A549 (cell line): ENCODE measurements at regions not wholly inside any gene's neighbourhood (a gene's known extent, or its start where the extent isn't known, plus 50 kb on each side); places are given as distances from the start of the nearest gene placed in this dataset.

Source experiments
- CHD2 ChIP-seq: fragments of 150-350 bp; IDR thresholded peaks from 2 replicates; pipeline ENCODE4 v1.6.1; 2014; ENCODE audit warnings: low read length; ENCODE audit not compliant: partially characterized antibody
- CTCF ChIP-seq: fragments of >200 bp; sonication (Bioruptor Twin); formaldehyde crosslinking; IDR thresholded peaks from 3 replicates; pipeline ENCODE4 v1.5.1; 2016
- EP300 ChIP-seq, 2 experiments: fragments of >200 bp; sonication (Bioruptor Twin); formaldehyde crosslinking; IDR thresholded peaks; 2 replicates in 1 of 2; 3 replicates in 1 of 2; pipeline ENCODE4 v1.6.1; 2016 to 2017
- MAZ ChIP-seq: fragments of 150-350 bp; IDR thresholded peaks from 2 replicates; pipeline ENCODE4 v1.6.1; 2014; ENCODE audit warnings: antibody characterized with exemption, low read depth, low read length, borderline replicate concordance
- MYC ChIP-seq: IDR thresholded peaks from 2 replicates; pipeline ENCODE4 v1.6.1; 2012; ENCODE audit warnings: mild to moderate bottlenecking, inconsistent platforms, low read length, improper control_type of control experiment, borderline replicate concordance
- NR3C1 ChIP-seq: fragments of >200 bp; sonication (Bioruptor Twin); formaldehyde crosslinking; IDR thresholded peaks from 3 replicates; pipeline ENCODE4 v1.6.1; 2017
- PBX3 ChIP-seq: IDR thresholded peaks from 2 replicates; pipeline ENCODE4 v1.6.1; 2012
- PHF8 ChIP-seq: fragments of 200-600 bp; sonication (generic); IDR thresholded peaks from 2 replicates; pipeline ENCODE4 v1.6.1; 2016; ENCODE audit warnings: low read depth, mild to moderate bottlenecking, antibody characterized with exemption, moderate library complexity, borderline replicate concordance
- POLR2A ChIP-seq: IDR thresholded peaks from 2 replicates; pipeline ENCODE4 v1.6.1; 2012; ENCODE audit warnings: mild to moderate bottlenecking, low read length
- RCOR1 ChIP-seq: fragments of 150-350 bp; IDR thresholded peaks from 2 replicates; pipeline ENCODE4 v1.6.1; 2014; ENCODE audit warnings: antibody characterized with exemption, low read length, low read depth
- RFX5 ChIP-seq: fragments of 450-650 bp; IDR thresholded peaks from 2 replicates; pipeline ENCODE4 v1.7.1; 2014; ENCODE audit warnings: antibody characterized with exemption, mild to moderate bottlenecking, moderate library complexity
- USF2 ChIP-seq: fragments of 450-650 bp; IDR thresholded peaks from 2 replicates; pipeline ENCODE4 v1.6.1; 2014; ENCODE audit warnings: antibody characterized with exemption

- no peak for TF ChIP-seq MYC
- TF ChIP-seq CTCF = no peak
- TF ChIP-seq PBX3 = no peak
- TF ChIP-seq CHD2 = no peak
- no peak for TF ChIP-seq POLR2A
- TF ChIP-seq PHF8 = no peak
- TF ChIP-seq RCOR1 = no peak
- no peak for TF ChIP-seq RFX5
- no peak for TF ChIP-seq USF2
- TF ChIP-seq NR3C1 = no peak
- no peak for TF ChIP-seq MAZ
- no peak for TF ChIP-seq EP300 (IDR thresholded peaks at IDR 0.05)
These were observed 91.2 kb upstream of the SLC45A1 start for GRCh38 chr1:8226747-8227146.
